ENCODE measurements at regions not wholly inside any gene's neighbourhood (a gene's known extent, or its start where the extent isn't known, plus 50 kb on each side); places are given as distances from the start of the nearest gene placed in this dataset.
"Not testable (repeated sequence)": the region's sequence is repeated elsewhere in the genome, so short reads cannot be mapped to it uniquely, and the experiment has no call there.

DNA sequence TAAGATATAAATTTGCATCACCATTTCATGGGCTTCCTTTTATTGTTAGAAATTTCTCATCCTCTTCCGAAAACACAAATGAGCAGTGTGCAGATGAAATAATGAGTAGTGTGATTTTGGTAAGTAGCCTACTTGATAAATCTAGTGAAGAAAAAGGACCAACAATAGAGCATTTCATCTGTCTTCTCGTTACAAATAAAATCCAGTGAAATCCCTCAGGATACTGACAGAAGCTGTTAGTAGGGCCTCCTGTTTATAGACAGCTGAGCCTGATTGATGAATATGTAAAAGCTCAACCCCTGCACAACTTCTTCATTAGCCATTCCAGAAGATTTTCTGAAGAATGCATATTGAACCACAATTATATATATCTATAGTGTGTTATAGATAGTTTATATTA lies 363.7 kb upstream of the EPHA6 start:
- DNase-seq (no peak), ATAC-seq (ENCODE audit: poor library complexity) (no peak)
- intact Hi-C loops (cut with DNase I): no loop called here

DNA sequence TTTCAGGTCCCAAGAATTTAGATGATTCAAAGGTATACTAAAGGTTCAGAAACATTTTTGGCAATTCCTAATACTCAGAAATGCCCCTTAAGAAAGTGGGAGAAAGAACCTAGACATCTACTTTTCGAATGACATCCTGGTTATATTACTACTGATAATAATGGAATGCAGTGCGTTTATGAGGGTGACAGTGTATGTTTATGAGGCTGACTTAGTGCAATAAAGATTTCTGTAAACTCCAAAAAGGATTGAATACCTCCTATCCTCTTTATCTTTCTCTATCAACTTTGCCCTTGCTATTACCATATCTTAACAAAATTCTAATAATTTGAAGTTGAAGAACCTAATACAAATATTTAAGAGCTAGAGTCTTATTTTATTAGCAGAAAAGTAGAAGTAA lies 348.9 kb upstream of the EPHA6 start:
- intact Hi-C loops (cut with DNase I): no loop called here
- DNase-seq: no peak
- no peak for ATAC-seq (ENCODE audit: poor library complexity)

DNA sequence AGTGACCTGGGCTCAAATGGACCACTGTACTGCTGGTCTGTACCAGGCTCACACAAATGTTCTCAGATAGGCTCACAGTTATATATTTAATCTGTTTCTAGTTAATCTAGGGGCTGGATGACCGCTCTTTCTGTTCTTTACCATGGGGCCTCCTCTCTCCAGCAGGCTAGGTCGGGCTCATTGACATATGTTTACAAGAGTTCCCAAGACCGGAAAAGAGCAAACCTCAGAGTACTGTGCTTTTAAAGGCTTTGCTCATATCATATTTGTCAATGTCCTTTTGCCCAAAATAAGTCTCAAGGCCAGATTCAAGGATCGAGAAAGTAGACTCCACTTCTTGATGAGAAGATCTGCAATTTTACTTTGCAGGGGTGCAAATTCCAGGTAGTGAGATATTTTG lies 348.0 kb upstream of the EPHA6 start:
- intact Hi-C loops (cut with DNase I): no loop called here
- DNase-seq: no peak
- ATAC-seq (ENCODE audit: poor library complexity): no peak

DNA sequence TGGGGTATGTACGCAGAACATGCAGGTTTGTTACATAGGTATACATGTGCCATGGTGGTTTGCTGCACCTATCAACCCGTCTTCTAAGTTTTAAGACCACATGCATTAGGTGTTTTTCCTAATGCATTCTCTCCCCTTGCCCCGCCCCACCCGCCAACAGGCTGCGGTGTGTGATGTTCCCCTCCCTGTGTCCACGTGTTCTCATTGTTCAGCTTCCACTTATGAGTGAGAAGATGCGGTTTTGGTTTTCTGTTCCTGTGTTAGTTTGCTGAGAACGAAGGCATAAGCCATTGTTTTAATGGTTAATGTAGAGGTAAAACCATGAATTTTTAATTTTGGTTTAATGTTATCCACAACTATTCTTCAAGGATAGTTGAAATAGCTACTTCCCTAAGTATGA lies 346.8 kb upstream of the EPHA6 start:
- intact Hi-C loops (cut with DNase I): no loop called here
- ATAC-seq (ENCODE audit: poor library complexity) (no peak), DNase-seq (no peak)

DNA sequence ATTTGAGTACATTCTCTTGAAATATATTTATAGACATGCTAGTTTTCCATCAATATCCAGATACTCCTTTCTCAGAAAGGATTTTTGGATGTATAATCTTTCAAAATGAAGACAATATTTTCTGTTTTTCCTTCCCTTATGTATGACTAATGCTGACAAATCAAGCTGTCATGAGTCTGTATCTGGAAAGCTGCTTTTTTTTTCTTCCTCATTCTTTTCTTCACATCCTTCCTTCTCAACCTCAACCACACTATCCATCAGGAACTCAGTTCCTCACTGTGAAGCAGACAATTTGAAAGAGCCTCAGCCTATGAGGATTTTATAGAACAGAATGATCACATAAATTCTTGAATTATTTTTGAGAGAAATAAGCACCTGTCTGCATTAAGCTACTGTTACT lies 335.9 kb upstream of the EPHA6 start:
- ATAC-seq (ENCODE audit: poor library complexity) (no peak), DNase-seq (no peak)
- intact Hi-C loops (cut with DNase I): no loop called here

DNA sequence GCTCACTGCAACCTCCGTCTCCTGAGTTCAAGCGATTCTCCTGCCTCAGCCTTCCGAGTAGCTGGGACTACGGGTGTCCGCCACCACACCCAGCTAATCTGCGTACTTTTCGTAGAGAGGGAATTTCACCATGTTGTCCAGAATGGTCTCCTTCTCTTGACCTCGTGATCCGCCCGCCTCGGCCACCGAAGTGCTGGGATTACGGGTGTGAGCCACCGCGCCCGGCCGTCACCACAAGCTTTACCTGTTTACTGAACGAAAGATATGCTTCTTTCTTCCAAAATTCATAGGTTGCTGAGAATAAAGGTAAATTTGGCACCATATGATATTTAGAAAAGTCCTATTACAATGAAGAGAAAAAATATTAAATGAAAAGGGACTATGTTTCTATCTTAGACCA lies 333.5 kb upstream of the EPHA6 start:
- intact Hi-C loops (cut with DNase I): no loop called here
- DNase-seq (no peak), ATAC-seq (ENCODE audit: poor library complexity) (no peak)

DNA sequence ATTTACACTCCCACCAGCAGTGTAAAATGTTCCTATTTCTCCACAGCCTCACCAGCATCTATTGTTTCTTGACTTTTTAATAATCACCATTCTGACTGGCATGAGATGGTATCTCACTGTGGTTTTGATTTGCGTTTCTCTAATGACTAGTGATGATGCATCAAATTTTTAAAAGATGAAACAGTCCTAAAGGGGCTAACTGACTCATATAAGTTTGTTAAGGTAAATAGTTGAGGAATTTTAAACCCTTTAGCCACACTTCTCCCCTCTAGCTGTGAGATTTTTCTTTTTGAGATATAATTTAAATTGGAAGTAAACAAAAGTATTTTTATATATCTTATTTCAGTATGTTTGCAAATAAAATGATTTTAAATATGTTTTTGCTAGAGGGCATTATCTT lies 331.2 kb upstream of the EPHA6 start:
- ATAC-seq (ENCODE audit: poor library complexity); intact Hi-C loops (cut with DNase I); DNase-seq: not testable (repeated sequence)

DNA sequence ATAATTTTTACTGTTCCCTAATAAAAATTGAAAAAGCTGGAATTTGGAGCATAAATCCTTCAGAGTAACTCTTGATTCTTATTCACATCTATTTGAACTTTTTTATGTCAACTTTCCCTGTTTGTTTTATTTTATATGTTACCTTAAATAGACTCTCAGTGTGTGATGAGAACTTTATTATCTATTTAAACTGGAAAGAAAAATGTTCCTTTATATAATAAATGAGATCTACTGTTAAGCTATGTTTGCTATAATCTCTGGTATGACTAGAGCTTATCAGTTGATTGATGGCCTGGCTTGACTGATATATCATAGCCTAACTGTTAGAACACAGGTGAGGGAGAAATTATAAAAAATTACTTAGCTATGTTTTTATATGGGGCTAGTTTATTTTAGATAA lies 330.6 kb upstream of the EPHA6 start:
- intact Hi-C loops (cut with DNase I): no loop called here
- ATAC-seq (ENCODE audit: poor library complexity) (no peak), DNase-seq (no peak)

DNA sequence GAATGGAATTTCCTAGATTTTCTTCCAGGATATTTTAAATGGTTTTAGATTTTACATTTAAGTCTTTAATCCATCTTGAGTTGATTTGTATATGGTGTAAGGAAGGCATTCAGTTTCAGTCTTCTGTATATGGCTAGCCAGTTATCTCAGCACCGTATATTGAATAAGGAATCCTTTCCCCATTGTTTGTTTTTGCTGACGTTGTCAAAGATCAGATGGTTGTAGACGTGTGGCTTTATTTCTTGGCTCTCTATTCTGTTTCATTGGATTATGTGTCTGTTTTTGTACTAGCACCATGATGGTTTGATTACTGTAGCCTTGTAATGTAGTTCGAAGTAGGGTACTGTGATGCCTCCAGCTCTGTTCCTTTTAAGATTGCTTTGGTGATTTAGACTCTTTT lies 325.7 kb upstream of the EPHA6 start:
- no peak for DNase-seq
- intact Hi-C loops (cut with DNase I): no loop called here
- no peak for ATAC-seq (ENCODE audit: poor library complexity)

DNA sequence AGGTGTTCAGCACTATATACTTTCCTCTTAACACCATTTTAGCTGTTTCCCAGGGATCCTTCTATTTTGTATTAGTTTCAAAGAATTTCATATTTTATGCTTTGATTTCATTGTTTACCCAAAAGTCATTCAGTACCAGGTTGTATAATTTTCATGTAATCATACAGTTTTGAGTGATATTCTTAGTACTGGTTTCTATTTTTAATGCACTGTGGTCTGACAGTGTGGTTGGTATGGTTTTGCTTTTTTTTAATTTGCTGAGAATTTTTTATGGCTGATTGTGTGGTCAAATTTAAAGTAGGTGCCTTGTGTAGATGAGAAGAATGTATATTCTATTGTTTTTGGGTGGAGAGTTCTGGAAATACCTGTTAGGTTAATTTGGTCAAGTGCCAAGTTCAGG lies 323.4 kb upstream of the EPHA6 start:
- intact Hi-C loops (cut with DNase I): no loop called here
- no peak for ATAC-seq (ENCODE audit: poor library complexity)
- no peak for DNase-seq

DNA sequence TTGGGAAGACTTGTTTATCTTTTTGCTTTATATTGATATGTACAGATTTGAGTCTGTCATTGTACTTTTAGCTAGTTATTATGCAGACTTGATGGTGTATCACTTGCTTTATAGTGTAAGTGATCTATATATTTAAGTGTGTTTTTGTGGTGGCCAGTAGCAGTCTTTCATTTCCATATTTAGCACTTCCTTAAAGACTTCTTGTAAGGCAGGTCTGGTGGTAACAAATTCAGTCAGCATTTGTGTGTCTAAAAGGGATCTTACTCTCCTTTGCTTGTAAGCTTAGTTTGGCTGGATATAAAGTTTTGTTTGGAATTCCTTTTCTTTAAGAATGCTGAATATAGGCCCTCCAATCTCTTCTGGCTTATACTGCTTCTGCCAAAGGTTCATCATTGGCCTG lies 322.5 kb upstream of the EPHA6 start:
- no peak for ATAC-seq (ENCODE audit: poor library complexity)

DNA sequence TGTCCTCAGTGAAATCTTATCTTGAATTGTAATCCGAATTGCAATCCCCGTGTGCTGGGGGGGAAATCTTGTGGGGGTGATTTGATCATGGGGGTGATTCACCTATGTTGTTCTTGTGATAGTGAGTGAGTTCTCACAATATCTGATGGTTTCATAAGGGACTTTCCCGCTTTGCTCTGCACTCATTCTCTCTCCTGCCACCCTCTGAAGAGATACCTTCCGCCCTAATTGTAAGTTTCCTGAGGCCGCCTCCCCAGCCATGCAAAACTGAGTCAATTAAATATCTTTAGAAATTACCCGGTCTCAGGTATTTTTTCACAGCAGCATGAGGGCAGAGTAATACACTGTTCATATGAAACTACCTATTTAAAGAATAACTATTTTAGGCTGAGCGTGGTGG lies 304.1 kb upstream of the EPHA6 start:
- DNase-seq (no peak), ATAC-seq (ENCODE audit: poor library complexity) (no peak)
- intact Hi-C loops (cut with DNase I): no loop called here

More for the DNA sequence above, 322.5 kb upstream of the EPHA6 start:
- DNase-seq: no peak
- intact Hi-C loops (cut with DNase I): no loop called here

DNA sequence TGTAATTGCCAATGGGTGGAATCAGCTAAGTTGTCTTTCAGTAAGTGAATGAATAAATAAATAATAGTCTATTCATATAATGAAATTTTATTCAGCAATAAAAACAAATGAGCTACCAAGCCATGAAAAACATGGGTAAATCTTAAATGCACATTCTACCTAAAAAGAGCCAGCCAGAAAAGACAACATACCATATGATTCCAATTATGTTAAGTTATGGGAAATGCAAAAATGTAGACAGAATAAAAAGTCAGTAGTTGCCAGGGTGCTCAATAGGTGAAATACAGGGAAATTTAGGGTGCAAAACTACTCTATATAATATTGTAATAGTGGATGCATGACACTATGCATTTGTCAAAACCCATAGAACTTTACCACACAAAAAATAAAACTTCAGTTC lies 277.2 kb upstream of the EPHA6 start:
- ATAC-seq (ENCODE audit: poor library complexity): no peak
- DNase-seq: no peak
- intact Hi-C loops (cut with DNase I): no loop called here

DNA sequence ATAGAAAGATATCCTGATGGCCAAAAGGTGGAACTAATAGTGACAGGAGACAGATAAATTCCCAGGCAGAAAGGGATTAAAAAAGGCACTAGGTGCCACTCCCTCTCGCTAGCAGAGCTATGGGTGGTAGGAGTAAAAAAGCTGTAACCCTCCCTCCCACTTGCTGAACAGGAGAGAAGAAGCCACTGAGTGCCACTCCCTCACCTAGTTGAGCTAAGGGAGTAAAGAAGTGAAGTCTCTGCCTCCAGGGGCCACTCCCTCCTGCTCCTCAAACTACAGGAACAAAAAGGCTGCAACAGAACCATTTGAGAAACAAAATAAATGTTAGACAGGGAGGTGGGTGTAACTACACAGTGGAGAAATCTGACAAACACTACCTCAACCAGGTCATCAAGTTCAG lies 276.2 kb upstream of the EPHA6 start:
- DNase-seq (no peak), ATAC-seq (ENCODE audit: poor library complexity) (no peak)
- intact Hi-C loops (cut with DNase I): no loop called here

DNA sequence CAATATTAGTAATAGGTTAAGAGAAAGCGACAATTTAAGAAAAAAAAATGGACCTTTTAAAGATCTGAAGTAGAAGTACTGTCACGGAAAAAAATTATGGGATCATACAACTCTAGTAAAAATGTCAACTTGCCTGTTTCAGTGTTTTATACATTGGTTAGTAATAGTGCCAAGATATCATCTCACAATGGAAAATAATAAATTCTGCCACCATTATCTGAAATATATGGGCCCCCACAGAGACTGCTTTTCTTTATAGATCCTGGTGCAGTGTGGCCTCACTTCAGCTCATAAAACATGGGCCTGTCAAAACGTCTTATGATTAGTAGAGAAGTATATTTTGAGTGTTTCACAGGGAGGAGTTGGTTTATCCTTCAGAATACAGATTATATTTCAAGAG lies 266.3 kb upstream of the EPHA6 start:
- intact Hi-C loops (cut with DNase I): no loop called here
- ATAC-seq (ENCODE audit: poor library complexity): no peak
- DNase-seq: no peak

DNA sequence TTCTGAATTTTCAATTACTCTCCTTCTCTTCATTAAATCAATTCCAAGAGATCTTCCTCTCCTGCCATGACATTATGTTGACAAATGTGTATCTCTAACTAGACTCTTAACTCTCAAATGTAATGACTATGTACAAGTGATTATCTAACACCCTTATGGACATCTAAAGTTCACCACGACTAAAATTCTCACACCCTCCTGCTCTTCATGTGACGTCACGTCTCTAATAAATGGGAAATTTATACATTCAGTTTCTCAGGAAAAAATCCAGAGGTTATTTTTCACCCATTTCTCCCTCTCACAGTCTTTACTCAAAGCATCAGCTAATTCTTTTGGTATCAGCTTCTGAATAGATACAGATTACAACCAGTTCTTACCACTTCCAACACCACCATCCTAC lies 237.5 kb upstream of the EPHA6 start:
- DNase-seq (no peak), ATAC-seq (ENCODE audit: poor library complexity) (no peak)
- intact Hi-C loops (cut with DNase I): no loop called here

DNA sequence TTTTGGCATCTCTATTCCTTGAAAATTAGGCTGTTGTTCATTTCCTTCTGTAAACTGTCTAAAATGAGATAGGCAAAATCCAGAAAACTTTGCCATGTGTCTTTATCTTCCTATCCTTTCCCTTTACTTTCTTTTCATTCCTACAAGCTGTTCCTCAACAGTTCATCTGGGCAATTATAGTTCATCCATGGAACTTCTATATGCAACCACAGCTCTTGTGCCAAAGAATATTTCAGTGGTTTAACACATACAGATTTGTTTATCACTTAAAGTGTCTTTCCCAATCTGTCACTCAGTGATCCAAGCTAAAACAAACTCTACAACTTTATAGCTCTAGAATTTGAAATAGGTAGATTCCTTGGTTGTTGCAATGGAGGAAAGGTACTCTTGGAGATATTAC lies 230.3 kb upstream of the EPHA6 start:
- ATAC-seq (ENCODE audit: poor library complexity) (no peak), DNase-seq (no peak)

DNA sequence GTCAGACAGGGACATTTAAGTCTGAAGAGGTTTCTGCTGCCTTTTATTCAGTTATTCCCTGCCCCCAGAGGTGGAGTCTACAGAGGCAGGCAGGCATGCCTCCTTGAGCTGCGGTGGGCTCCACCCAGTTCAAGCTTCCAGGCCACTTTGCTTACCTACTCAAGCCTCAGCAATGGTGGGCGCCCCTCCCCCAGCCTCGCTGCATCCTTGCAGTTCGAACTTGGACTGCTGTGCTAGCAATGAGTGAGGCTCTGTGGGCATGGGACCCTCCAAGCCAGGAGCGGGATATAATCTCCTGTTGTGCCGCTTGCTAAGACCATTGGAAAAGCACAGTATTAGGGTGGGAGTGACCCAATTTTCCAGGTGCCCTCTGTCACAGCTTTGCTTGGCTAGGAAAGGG lies 207.5 kb upstream of the EPHA6 start:
- ATAC-seq (ENCODE audit: poor library complexity); intact Hi-C loops (cut with DNase I); DNase-seq: not testable (repeated sequence)

More for the DNA sequence above, 230.3 kb upstream of the EPHA6 start:
- intact Hi-C loops (cut with DNase I): no loop called here

DNA sequence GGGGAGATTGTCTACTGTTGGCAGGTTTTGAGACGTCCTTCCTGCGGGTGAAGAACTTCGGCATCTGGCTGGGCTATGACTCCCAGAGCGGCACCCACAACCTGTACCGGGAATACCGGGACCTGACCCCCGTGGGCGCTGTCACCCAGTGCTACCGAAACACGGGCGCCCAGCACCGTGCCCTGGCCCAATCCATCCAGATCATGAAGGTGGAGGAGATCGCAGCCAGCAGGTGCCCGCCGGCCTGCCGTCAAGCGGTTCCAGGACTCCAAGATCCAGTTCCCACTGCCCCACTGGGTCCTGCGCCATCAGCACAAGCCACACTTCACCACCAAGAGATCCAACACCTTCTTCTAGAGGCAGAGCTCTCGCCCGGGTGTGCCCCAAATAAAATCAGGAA lies 194.9 kb upstream of the EPHA6 start:
- no peak for ATAC-seq (ENCODE audit: poor library complexity)
- DNase-seq: no peak
- intact Hi-C loops (cut with DNase I): no loop called here

DNA sequence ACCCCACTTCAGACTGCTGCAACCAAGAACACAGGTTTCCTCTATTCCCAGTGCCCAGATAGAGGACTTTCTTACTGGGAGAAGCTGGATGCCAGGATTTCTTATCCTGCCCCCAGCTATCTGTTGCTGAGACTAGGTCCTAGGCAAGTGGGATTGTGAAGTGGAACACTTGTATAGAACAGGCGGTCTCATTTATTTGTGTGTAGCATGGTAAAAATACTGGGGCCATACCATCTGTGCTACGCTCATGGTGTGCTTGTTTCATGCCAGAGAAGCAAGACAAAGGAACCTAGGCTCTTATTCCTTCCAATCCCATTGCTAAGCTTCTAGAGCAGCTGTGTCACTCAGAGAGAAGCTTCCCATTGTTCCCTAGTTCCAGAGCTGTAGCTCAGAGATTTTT lies 191.5 kb upstream of the EPHA6 start:
- ATAC-seq (ENCODE audit: poor library complexity) (no peak), DNase-seq (no peak)
- intact Hi-C loops (cut with DNase I): no loop called here

DNA sequence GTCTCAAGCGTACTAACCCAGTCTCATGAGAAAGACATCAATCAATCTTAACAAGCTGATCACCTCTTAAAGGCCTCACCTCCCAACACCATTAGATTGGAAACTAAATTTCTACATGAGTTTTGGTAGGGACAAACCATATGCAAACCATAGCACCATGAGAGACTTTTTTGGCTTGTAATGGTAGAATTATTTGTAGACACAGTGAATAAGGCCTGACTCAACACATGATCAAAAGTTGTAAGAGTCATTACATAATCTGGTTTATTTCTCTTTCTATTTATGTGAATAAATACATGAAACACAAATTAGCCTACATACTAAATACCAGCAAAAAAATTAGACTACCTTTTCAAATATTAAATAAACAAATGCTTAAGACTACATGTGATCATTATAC lies 183.3 kb upstream of the EPHA6 start:
- intact Hi-C loops (cut with DNase I): no loop called here
- ATAC-seq (ENCODE audit: poor library complexity): no peak
- no peak for DNase-seq

DNA sequence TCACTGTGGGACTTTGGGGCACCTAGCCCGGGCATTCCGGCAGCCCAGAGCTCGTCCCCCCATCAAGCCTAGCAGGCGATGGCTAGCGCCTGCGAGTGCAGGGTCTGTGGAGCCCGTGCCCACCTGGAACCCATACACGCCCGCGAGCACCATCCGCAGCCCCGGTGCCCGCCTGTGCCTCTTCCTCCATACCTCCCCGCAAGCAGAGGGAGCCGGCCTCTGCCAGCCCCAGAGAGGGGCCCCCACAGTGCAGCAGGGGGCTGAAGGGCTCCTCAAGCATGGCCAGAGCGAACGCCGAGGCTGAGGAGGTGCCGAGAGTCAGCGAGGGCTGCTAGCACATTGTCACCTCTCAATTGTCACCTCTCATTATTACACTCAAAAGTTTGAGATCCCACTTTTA lies 167.8 kb upstream of the EPHA6 start:
- no peak for ATAC-seq (ENCODE audit: poor library complexity)
- DNase-seq: no peak
- intact Hi-C loops (cut with DNase I): no loop called here

Data from Right ventricle myocardium superior (tissue), 1 donor.